GM12874 (cell line): ENCODE measurements at regions not wholly inside any gene's neighbourhood (a gene's known extent, or its start where the extent isn't known, plus 50 kb on each side); places are given as distances from the start of the nearest gene placed in this dataset.

Experiments used
- TF ChIP-seq, protein P1 (sequence below): IDR thresholded peaks from 2 replicates; pipeline ENCODE4 v1.5.1; 2011; ENCODE audit warnings: low read depth, mild to moderate bottlenecking, control low read depth, low read length, moderate library complexity; ENCODE audit not compliant: insufficient read depth

DNA sequence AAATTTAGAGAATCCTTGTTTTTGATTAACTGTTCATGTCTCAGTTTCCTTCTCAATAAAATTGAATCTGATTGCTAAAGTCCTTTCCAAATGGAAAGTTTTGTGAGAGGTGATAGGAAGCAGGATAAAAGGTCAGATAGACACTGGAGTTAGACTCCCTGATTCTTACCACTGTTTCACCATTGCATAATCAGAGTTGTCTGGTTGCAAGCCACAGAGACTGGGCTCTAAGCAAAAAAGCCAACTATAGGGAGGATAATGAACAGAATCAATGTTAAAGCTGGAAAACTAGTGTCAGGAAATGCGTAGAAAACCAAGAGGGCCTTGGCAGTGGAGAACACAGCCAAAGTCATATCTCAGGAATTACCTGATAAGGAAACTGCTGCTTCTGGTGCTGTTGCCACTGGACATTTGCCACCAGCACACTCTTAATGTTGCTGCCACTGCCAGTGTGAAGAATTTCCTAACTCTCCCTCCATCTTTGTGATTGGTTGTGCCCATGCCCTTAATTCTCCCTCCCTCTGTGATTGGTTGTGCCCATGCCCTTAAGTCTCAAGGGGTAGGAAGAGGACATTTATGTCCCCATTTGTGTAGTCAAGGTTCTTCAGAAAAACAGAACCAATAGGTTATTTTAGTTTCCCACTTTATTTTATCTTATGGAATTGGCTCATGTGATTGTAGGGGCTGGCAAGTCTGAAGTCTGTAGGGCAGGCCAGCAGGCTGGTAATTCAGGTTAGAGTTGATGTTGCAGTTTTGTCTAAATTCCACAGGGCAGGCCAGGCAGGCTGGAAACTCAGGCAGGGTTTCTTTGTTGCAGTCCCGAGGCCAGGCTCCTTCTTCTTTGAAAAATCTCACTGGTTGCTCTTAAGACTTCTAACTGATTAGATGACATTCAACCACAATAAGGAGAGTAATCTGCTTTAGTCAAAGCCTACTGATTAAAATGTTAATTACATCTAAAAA lies 639.0 kb downstream of the REEP3 start:
- TF ChIP-seq, protein P1, sequence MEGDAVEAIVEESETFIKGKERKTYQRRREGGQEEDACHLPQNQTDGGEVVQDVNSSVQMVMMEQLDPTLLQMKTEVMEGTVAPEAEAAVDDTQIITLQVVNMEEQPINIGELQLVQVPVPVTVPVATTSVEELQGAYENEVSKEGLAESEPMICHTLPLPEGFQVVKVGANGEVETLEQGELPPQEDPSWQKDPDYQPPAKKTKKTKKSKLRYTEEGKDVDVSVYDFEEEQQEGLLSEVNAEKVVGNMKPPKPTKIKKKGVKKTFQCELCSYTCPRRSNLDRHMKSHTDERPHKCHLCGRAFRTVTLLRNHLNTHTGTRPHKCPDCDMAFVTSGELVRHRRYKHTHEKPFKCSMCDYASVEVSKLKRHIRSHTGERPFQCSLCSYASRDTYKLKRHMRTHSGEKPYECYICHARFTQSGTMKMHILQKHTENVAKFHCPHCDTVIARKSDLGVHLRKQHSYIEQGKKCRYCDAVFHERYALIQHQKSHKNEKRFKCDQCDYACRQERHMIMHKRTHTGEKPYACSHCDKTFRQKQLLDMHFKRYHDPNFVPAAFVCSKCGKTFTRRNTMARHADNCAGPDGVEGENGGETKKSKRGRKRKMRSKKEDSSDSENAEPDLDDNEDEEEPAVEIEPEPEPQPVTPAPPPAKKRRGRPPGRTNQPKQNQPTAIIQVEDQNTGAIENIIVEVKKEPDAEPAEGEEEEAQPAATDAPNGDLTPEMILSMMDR: no peak

DNA sequence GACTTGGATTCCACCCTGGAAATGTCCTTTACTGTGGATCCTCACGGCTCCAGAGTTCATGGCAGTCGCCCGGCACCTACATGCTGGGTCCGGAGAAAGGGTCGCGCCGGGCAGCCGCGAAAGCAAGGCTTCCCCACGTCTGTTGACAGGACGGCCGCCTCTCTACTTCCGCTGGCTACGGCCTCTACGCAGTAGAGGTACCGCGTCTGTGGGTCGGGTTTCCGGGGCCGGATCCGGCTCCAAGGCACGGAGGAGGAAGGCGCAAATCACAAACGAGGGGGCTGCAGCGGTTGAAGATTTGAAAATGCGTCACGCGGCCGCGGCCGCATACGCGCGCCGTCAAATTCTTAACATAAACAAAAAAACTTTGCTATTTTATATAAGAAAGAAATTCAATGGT lies 649.6 kb downstream of the REEP3 start:
- TF ChIP-seq, protein P1: no peak

DNA sequence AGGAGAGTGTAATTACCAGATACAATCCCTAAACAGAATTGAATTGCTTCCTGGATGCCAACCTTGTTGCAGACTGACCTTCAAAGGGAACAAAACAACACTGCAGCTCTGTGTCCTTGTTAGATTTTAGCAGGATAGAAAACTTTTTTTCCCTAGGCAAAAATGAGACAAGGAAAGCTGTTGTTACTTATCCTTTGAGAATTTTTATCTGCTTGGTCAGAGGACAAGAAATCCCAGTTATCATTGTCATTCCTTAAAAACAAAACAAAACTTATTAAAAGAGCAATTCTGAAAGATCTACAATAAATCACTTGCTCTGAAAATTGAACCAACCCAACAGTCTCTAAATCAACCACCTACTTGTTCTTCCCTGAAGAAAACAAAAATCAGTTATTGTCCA lies 652.6 kb downstream of the REEP3 start:
- TF ChIP-seq, protein P1: no peak

DNA sequence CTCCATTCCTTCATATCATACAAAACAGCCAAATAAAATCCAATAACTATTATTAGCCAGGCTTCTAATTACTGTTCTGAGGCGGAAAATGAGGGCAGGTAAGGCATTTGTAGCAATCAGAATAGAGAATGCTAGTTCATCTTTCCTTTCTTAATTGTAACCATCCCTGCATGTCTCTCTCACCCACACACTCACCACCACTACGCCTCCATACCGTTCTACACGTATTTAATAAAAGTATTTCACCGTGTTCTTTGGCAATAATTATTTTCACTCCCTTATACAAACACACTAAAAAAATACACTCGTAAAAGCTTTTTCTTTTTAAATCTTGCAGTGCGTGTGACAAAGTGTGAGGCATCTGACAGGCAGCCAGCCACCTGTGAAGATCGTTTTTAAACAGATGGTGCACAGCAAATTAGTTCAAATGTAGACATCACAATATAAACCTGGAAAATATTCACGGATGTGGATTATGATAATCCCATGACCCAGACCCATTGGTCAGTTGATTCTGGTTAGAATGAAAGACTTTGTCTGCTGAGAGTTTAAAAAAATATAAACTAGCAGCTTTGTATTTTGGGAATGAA lies 653.6 kb downstream of the REEP3 start:
- TF ChIP-seq, protein P1: no peak

DNA sequence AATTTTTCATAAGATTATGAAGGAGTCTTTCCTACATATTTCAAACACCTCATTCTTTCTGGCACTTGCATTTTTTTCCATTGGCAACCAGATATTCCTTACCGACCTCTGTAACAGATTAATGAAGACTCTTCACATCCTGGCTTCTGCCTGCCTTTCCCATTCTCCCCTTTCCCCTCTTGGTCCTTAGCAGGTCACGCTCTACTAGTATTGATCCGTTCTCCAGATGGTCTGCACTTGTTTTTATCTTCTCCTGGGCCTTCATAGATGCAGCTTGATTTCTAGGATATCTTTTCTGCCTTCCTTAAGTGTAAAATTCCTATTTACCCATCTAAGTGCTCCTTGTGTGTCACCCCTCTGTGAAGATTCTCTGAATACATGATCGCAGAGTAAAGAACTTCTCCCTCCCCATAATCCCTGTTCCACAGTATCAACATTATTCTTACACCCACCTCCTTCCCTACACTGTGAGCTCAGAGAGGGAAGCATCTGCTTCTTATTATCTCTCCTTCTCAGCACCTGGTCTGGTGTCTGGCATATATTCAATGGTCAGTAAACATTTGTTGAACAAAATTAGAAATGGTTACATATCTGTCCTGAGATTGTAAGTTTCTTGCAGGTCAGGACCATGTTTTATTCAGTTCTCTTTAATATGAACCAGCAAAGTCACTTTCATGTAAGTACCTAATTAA lies 654.2 kb downstream of the REEP3 start:
- TF ChIP-seq, protein P1: no peak

DNA sequence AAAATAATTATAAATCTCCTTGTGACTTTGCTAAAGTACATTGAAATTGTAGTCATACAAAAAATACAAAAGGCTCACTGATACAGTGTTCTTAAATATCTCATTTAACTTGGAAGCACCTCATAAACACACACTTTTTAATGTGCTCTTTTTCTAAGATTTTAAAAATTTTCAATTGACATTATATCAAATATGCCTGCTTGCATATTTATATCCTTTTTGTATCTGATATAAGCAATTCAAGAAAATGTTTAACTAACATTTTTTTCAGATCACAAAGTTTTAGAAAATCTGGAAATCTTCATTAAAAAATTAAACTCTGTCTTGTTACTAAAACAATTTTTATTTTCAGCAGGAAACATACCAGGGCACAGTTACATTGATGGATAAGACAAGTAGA lies 661.5 kb downstream of the REEP3 start:
- TF ChIP-seq, protein P1: no peak

DNA sequence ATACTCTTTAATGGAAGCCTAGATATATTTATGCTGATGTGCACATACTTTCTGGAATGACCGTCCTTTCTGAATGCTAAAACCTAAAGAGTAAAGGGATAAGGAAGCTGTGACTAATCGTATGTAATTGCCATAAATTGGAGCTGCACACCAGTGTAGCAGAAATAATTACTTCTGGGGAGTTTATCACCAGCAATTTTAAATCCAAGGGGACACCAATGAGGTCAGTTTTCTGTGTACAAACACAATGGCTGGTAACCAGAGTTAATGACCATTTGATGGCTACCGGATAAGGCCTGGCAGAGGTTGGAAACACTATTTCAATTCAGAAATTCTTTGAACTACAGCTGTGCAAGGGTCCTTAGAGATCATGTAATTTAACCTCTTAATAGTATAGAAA lies 670.1 kb downstream of the REEP3 start:
- TF ChIP-seq, protein P1: no peak
